Bronchial epithelial cell (primary cell): ENCODE measurements at regions not wholly inside any gene's neighbourhood (a gene's known extent, or its start where the extent isn't known, plus 50 kb on each side); places are given as distances from the start of the nearest gene placed in this dataset.

Experiments
- DNase-seq: peaks from one replicate; pipeline ENCODE4 v3.0.0-alpha.2; 2010; ENCODE audit warnings: low read depth
- FAIRE-seq: peaks from 2 replicates; lab custom pipeline; 2011; peaks lifted over from hg19 to GRCh38; lab: Jason Lieb, UNC
- H3K27me3 ChIP-seq: 2 replicates; pipeline ENCODE4 v1.5.1; 2011; ENCODE audit warnings: low read length; ENCODE audit not compliant: control insufficient read depth, insufficient read depth
- H3K36me3 ChIP-seq: 2 replicates; pipeline ENCODE4 v1.5.1; 2011; ENCODE audit warnings: low read length; ENCODE audit not compliant: control insufficient read depth, insufficient read depth
- H3K4me3 ChIP-seq: 2 replicates; pipeline ENCODE4 v1.5.1; 2011; ENCODE audit warnings: mild to moderate bottlenecking, low read depth, low read length, control low read depth
- TF ChIP-seq, protein P1 (sequence below): IDR thresholded peaks from 2 replicates; pipeline ENCODE4 v1.5.1; 2011; ENCODE audit warnings: mild to moderate bottlenecking, moderate library complexity, low read length, control low read depth, inconsistent platforms; ENCODE audit not compliant: insufficient read depth, severe bottlenecking

DNA sequence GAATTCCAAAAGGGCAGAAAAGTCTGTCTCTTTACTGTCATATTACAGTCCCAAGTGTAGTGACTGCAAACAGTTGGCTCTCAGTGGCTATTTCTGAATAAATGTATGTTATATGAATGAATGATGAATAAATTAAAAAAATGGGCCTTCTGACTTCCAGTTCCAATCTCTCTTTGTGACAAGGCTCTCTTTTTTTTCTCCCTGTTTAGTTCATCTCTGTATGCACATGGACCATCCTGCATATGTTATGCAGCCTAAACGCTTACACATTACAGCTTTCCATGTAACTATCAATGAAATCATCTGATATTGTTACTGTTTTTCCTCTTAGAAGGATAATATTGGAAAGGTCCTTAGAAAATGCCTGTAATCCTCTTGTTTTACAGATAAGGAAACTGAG lies 363.0 kb downstream of the NUF2 start:
- Histone ChIP-seq H3K4me3 (no peak overlapping the region), H3K36me3 (no peaks in the 10 kb centered on the region), H3K27me3 (no peaks in the 10 kb centered on the region)
- DNase-seq (no peak), FAIRE-seq (no peak)
- TF ChIP-seq, protein P1, sequence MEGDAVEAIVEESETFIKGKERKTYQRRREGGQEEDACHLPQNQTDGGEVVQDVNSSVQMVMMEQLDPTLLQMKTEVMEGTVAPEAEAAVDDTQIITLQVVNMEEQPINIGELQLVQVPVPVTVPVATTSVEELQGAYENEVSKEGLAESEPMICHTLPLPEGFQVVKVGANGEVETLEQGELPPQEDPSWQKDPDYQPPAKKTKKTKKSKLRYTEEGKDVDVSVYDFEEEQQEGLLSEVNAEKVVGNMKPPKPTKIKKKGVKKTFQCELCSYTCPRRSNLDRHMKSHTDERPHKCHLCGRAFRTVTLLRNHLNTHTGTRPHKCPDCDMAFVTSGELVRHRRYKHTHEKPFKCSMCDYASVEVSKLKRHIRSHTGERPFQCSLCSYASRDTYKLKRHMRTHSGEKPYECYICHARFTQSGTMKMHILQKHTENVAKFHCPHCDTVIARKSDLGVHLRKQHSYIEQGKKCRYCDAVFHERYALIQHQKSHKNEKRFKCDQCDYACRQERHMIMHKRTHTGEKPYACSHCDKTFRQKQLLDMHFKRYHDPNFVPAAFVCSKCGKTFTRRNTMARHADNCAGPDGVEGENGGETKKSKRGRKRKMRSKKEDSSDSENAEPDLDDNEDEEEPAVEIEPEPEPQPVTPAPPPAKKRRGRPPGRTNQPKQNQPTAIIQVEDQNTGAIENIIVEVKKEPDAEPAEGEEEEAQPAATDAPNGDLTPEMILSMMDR = no peak

DNA sequence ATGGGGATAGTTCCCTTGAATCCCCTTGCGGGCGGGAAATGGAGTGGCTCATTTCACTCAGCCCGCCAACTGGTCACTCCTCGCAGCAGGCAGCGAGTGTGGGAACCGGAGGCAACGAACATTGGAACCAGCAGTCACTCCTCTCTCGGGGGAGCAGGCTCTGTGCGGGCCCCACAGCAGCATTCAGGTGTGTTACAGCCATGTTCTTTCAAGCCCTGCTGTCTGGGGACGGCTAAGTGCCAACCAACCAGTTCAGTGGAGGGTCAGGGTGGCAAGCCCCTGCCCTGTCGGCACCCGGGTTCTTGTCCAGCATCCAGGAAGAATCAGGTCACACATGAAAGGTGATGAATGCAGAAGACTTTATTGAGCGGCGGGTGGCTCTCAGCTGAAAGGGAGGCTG lies 370.5 kb downstream of the NUF2 start:
- H3K4me3 ChIP-seq = no peak overlapping the region
- DNase-seq (no peak), FAIRE-seq (no peak)
- TF ChIP-seq, protein P1 = no peak
- H3K27me3 ChIP-seq = no peaks in the 10 kb centered on the region
- H3K36me3 ChIP-seq = no peaks in the 10 kb centered on the region

DNA sequence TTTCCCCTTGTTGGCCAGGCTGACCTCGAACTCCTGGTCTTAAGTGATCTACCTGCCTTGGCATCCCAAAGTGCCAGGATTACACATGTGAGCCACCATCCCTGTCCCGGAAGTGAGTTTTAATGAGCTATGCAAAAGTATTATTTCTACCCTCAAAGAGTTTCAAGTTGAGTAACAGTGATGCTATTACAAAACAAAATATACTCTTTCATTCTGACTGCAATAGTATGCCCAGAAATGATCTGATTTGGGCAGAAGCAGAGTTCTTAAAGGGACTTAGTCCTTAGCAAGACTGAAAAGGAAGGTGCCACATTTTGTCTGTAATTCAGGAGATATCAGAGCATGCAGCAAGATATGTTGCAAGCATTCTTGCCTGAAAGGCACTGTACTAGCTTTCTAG lies 375.4 kb downstream of the NUF2 start:
- no peaks in the 10 kb centered on the region for H3K36me3 ChIP-seq
- DNase-seq (no peak), FAIRE-seq (no peak)
- H3K4me3 ChIP-seq = no peak overlapping the region
- TF ChIP-seq, protein P1 = no peak
- no peaks in the 10 kb centered on the region for H3K27me3 ChIP-seq

DNA sequence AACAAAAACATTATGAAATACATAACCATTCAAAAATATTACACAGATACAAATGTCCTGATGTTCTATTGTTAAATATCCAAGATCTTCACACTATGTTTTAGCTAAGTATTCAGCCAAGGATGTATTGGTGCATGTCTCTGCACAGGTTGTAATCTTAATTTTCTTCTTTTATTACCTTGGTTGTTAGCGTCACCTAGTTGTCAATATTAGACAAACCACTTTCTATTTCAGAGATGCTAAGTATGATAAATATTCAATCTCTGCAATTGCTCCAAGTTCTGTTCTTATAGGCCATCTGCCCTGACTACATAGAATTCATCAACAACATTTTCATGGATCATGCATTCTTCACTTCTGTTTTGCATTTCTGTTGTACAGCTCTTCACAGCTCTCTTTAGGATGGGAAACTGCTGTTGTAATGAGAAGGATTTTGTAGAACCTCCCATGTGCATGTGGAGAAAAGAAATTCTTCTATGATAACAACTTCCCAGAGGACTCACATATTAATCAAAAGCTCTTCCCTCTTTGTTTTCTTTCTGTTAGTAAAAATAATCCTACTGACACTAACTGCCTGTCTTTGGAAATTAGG lies 380.1 kb downstream of the NUF2 start:
- Histone ChIP-seq H3K36me3 (no peaks in the 10 kb centered on the region), H3K4me3 (no peak overlapping the region), H3K27me3 (no peaks in the 10 kb centered on the region)
- FAIRE-seq = no peak
- TF ChIP-seq, protein P1 = no peak
- no peak for DNase-seq

DNA sequence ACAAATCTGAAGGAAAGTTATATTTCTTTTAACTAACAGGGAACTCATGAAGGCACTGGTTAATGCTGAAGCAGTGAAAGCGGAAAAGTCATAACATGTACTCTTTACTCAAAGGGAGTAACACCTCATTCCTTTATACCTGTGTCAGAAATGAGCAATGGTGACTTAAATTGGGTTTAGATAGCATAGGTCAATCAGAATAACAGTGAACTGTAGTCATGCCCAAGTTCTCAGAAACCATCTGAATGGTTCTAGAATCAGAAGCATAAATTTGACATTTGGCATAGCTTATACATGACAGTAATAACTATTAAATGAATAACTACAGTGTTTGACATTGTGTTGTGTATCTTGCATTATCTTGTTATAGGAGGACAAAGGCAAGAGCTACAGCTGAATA lies 382.0 kb downstream of the NUF2 start:
- Histone ChIP-seq H3K4me3 (no peak overlapping the region), H3K36me3 (no peaks in the 10 kb centered on the region), H3K27me3 (no peaks in the 10 kb centered on the region)
- FAIRE-seq (no peak), DNase-seq (peak; percentile 85)
- TF ChIP-seq, protein P1 = no peak

DNA sequence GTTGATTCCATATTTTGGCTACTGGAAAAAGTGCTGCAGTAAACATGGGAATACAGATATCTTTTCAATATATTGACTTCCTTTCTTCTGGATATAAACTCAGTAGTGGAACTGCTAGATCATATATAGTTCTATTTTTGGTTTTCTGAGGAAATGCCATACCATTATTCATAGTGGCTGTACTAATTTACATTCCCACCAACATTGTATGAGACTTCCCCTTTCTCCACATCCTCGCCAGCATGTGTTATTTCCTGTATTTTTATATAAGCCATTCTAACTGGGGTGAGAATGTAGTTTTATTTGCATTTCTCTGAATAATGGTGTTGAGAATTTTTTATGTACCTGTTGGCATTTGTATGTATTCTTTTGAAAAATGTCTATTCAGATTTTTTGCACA lies 385.2 kb downstream of the NUF2 start:
- DNase-seq (peak; percentile 10), FAIRE-seq (no peak)
- Histone ChIP-seq H3K4me3 (no peak overlapping the region), H3K27me3 (no peaks in the 10 kb centered on the region), H3K36me3 (no peaks in the 10 kb centered on the region)
- TF ChIP-seq, protein P1 = no peak
